Gastroesophageal sphincter (tissue), 4 donors: ENCODE measurements at regions not wholly inside any gene's neighbourhood (a gene's known extent, or its start where the extent isn't known, plus 50 kb on each side); places are given as distances from the start of the nearest gene placed in this dataset.

Source experiments
- ATAC-seq: fragments of 150-250 bp; one replicate; pipeline ENCODE4 v1.9.1; 2016; ENCODE audit warnings: mild to moderate bottlenecking, moderate library complexity
- H3K27ac ChIP-seq, 4 donors: fragments of 200-600 bp; sonication (generic) in 3 of 4; 1 replicate in 3 of 4; 2 replicates in 1 of 4; pipeline ENCODE4 v1.5.1; 2016 to 2019
- H3K27me3 ChIP-seq: fragments of 200-600 bp; sonication (generic); one replicate; pipeline ENCODE4 v1.5.1; 2019
- H3K36me3 ChIP-seq, 2 donors: fragments of 200-600 bp; sonication (generic); one replicate each; pipeline ENCODE4 v1.5.1; 2019; ENCODE audit warnings: control low read depth in 1 of 2
- H3K4me1 ChIP-seq, 3 donors: fragments of 200-600 bp; sonication (generic); 1 replicate in 2 of 3; 2 replicates in 1 of 3; pipeline ENCODE4 v1.5.1; 2016 to 2019; ENCODE audit warnings: control low read depth in 2 of 3
- H3K4me3 ChIP-seq, 2 donors: fragments of 200-600 bp; sonication (generic); one replicate each; pipeline ENCODE4 v1.5.1; 2019; ENCODE audit warnings: mild to moderate bottlenecking in 1 of 2, moderate library complexity in 1 of 2
- H3K9me3 ChIP-seq, 3 donors: fragments of 200-600 bp; sonication (generic); one replicate each; pipeline ENCODE4 v1.5.1; 2017 to 2019; ENCODE audit warnings: control low read depth in 2 of 3
- CTCF ChIP-seq, 4 experiments: fragments of 200-600 bp in 2 of 4; fragments of 450-650 bp in 2 of 4; sonication (generic) in 1 of 4; IDR thresholded peaks; one replicate each; pipeline ENCODE4 v1.5.1; 2017 to 2019; ENCODE audit warnings: antibody characterized with exemption in 4 of 4, mild to moderate bottlenecking in 2 of 4, moderate library complexity in 2 of 4
- EP300 ChIP-seq: sonication (generic); formaldehyde crosslinking; IDR thresholded peaks from one replicate; pipeline ENCODE4 v1.6.1; 2017; ENCODE audit warnings: antibody characterized with exemption, mild to moderate bottlenecking
- POLR2A ChIP-seq, 2 donors: fragments of 450-650 bp; IDR thresholded peaks; one replicate each; pipeline ENCODE4 v1.6.1; 2017; ENCODE audit warnings: antibody characterized with exemption in 2 of 2, mild to moderate bottlenecking in 2 of 2, moderate library complexity in 1 of 2
- POLR2AphosphoS5 ChIP-seq: sonication (generic); formaldehyde crosslinking; IDR thresholded peaks from one replicate; pipeline ENCODE4 v1.6.1; 2017; ENCODE audit warnings: antibody characterized with exemption
- WGBS, 2 donors: methylation state at CpG; one replicate each; pipeline ENCODE4 v1.1.5; 2018; ENCODE audit warnings: low coverage in 1 of 2; 5-methylcytosine and 5-hydroxymethylcytosine counted together

- TF ChIP-seq CTCF (IDR thresholded peaks at IDR 0.05) (no peak), POLR2AphosphoS5 (no peak), POLR2A (IDR thresholded peaks at IDR 0.05) (no peak), EP300 (no peak)
- no peaks in the 10 kb centered on the region for H3K36me3 ChIP-seq
- no peaks in the 10 kb centered on the region for H3K4me1 ChIP-seq
- ATAC-seq = no peak
- H3K27me3 ChIP-seq = peaks cover 6% of the 10 kb centered on the region
- WGBS, 2 donors = 100% methylated on average over 1 of the region's 1 CpG; no CpG with 5 or more reads in 1 of the 2 donors
- no peak overlapping the region for H3K4me3 ChIP-seq
- no peak overlapping the region for H3K27ac ChIP-seq
- H3K9me3 ChIP-seq = peaks cover 0 to 6% (median 0%) of the 10 kb centered on the region in 3 donors
Measured at GRCh38 chr12:54773593-54773992, 80.7 kb upstream of the MUCL1 start.

- no peak for ATAC-seq
- no peak for TF ChIP-seq POLR2AphosphoS5
- no peak for TF ChIP-seq POLR2A (IDR thresholded peaks at IDR 0.05)
- no peak for TF ChIP-seq EP300
- TF ChIP-seq CTCF (IDR thresholded peaks at IDR 0.05) = no peak
- H3K36me3 ChIP-seq = no peaks in the 10 kb centered on the region
- no peaks in the 10 kb centered on the region for H3K4me1 ChIP-seq
- WGBS, 2 donors = 31% methylated on average over 1 of the region's 1 CpG
- H3K27ac ChIP-seq = no peak overlapping the region
- no peak overlapping the region for H3K4me3 ChIP-seq
- no peaks in the 10 kb centered on the region for H3K9me3 ChIP-seq
- H3K27me3 ChIP-seq = peaks cover under 1% of the 10 kb centered on the region
Measured at GRCh38 chr12:54765652-54766051, 88.7 kb upstream of the MUCL1 start.

GRCh38 chr12:54762390-54762789 is 91.9 kb upstream of the MUCL1 start:
- 33 to 42% methylated on average over 1 of the region's 1 CpG for WGBS, 2 donors
- Histone ChIP-seq H3K9me3 (peaks cover 0 to 12% (median 0%) of the 10 kb centered on the region in 3 donors), H3K36me3 (no peaks in the 10 kb centered on the region), H3K4me3 (no peak overlapping the region), H3K4me1 (no peaks in the 10 kb centered on the region), H3K27ac (no peak overlapping the region), H3K27me3 (peaks cover 21% of the 10 kb centered on the region)
- ATAC-seq = no peak
- TF ChIP-seq POLR2A (IDR thresholded peaks at IDR 0.05) (no peak), EP300 (no peak), CTCF (IDR thresholded peaks at IDR 0.05) (no peak), POLR2AphosphoS5 (no peak)

DNA sequence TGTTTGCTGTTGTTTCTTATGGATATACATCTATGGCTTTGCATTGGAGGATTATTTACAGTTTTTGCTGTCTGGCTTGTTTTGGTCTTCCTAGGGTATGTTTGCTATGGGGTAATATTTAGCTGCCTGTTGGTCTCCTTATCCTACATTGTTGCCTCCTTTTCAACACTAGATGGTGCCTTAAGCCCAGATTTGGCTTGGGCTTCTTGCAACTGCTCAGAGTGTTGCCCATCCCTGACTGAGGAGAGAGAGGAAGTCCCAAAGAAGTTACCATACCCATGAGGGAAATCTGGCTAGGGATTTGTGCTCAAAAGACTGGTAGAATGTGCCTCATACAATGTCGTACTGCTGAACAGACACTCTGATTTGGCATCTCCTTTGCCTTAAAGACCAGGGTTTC is 94.6 kb upstream of the MUCL1 start:
- no peak overlapping the region for H3K27ac ChIP-seq
- no peak for ATAC-seq
- no peaks in the 10 kb centered on the region for H3K4me1 ChIP-seq
- H3K9me3 ChIP-seq = peaks cover 0 to 12% (median 0%) of the 10 kb centered on the region in 3 donors
- H3K27me3 ChIP-seq = peaks cover 21% of the 10 kb centered on the region
- 56% methylated on average over 1 of the region's 1 CpG; no CpG with 5 or more reads in 1 of the 2 donors for WGBS, 2 donors
- no peak overlapping the region for H3K4me3 ChIP-seq
- TF ChIP-seq EP300 = no peak
- no peaks in the 10 kb centered on the region for H3K36me3 ChIP-seq

DNA sequence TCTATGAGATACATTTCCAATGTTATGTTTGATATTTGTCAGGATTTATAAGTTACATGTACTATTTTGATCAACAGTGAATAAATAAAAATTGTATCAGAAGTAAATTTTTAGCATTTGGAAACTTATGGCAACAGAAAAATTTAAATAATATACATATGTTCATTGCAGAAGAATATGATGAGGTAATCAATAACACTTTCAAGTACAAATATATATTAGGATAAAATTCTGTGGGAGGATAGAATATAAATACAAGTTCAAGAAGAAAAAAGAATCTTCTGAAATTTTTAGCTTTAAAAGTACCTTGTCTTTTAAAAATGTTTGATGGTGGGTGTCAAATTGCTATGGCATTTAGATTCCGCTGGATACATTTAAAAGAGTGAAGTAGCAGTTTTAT is 102.8 kb upstream of the MUCL1 start:
- ATAC-seq = no peak
- H3K4me3 ChIP-seq = no peak overlapping the region
- no peak for TF ChIP-seq CTCF (IDR thresholded peaks at IDR 0.05)
- H3K27ac ChIP-seq = no peak overlapping the region
- H3K9me3 ChIP-seq = no peaks in the 10 kb centered on the region
- no peaks in the 10 kb centered on the region for H3K36me3 ChIP-seq
- 88 to 90% methylated on average over 1 of the region's 1 CpG for WGBS, 2 donors
- H3K27me3 ChIP-seq = peaks cover 6% of the 10 kb centered on the region
- no peaks in the 10 kb centered on the region for H3K4me1 ChIP-seq
